ENCODE measurements at regions not wholly inside any gene's neighbourhood (a gene's known extent, or its start where the extent isn't known, plus 50 kb on each side); places are given as distances from the start of the nearest gene placed in this dataset.

DNA sequence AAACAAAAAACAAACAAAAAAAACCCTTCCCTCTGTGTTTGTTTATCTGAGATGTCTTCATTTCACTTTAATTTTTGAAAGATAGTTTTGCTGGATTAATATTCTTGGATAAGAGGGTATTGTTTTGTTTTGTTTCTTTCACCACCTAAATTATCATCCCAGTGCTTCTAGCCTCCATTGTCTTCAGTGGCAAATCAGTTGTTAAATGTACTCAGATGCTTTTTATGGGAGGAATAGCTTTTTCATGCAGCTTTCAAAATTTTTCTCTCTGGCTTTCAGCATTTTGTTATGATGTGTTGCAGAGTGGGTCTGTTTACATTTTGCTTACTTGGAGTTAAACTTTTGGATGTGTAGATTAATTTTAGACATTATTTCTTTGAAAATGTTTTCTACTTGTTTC is 203.5 kb upstream of the DCC start:
- TF ChIP-seq TAF1 (IDR thresholded peaks at IDR 0.05; ENCODE audit: borderline replicate concordance, insufficient read depth, low read length) (no peak), FOXP2 (optimal IDR thresholded peaks at IDR 0.05; ENCODE audit: borderline replicate concordance, extremely low read depth, extremely low read length, insufficient read depth) (no peak), POLR2AphosphoS5 (IDR thresholded peaks at IDR 0.05; ENCODE audit: low read depth, low read length) (no peak), SIN3A (IDR thresholded peaks at IDR 0.05; ENCODE audit: borderline replicate concordance, insufficient read depth, low read length) (no peak)
- TF ChIP-seq, protein P1, sequence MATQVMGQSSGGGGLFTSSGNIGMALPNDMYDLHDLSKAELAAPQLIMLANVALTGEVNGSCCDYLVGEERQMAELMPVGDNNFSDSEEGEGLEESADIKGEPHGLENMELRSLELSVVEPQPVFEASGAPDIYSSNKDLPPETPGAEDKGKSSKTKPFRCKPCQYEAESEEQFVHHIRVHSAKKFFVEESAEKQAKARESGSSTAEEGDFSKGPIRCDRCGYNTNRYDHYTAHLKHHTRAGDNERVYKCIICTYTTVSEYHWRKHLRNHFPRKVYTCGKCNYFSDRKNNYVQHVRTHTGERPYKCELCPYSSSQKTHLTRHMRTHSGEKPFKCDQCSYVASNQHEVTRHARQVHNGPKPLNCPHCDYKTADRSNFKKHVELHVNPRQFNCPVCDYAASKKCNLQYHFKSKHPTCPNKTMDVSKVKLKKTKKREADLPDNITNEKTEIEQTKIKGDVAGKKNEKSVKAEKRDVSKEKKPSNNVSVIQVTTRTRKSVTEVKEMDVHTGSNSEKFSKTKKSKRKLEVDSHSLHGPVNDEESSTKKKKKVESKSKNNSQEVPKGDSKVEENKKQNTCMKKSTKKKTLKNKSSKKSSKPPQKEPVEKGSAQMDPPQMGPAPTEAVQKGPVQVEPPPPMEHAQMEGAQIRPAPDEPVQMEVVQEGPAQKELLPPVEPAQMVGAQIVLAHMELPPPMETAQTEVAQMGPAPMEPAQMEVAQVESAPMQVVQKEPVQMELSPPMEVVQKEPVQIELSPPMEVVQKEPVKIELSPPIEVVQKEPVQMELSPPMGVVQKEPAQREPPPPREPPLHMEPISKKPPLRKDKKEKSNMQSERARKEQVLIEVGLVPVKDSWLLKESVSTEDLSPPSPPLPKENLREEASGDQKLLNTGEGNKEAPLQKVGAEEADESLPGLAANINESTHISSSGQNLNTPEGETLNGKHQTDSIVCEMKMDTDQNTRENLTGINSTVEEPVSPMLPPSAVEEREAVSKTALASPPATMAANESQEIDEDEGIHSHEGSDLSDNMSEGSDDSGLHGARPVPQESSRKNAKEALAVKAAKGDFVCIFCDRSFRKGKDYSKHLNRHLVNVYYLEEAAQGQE (IDR thresholded peaks at IDR 0.05; ENCODE audit: insufficient read depth in 1 of 2, low read depth in 2 of 2, low read length in 2 of 2), result no peak

DNA sequence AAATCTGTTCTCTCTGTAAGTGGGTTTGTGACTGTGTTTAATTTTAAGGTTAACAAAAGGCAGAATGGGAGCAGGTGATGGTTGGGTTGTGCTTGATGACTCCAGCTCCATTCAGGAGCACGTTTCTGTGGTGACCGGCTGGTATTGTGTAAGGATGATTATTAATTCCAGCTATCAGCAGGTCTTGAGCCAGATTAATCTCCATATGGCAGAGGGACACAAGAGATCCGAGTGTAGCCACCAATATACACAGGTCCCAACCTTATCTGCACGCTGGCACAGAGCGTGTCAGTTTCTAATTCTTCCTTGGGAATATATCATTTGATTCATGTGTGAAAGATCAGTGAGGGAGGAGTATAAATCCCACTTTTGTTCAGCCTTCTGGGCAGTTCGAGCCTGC is 199.0 kb upstream of the DCC start:
- TF ChIP-seq POLR2AphosphoS5 (IDR thresholded peaks at IDR 0.05; ENCODE audit: low read depth, low read length) (no peak), TAF1 (IDR thresholded peaks at IDR 0.05; ENCODE audit: borderline replicate concordance, insufficient read depth, low read length) (no peak), SIN3A (IDR thresholded peaks at IDR 0.05; ENCODE audit: borderline replicate concordance, insufficient read depth, low read length) (no peak), FOXP2 (optimal IDR thresholded peaks at IDR 0.05; ENCODE audit: borderline replicate concordance, extremely low read depth, extremely low read length, insufficient read depth) (no peak)
- TF ChIP-seq, protein P1 (IDR thresholded peaks at IDR 0.05; ENCODE audit: insufficient read depth in 1 of 2, low read depth in 2 of 2, low read length in 2 of 2), result no peak

DNA sequence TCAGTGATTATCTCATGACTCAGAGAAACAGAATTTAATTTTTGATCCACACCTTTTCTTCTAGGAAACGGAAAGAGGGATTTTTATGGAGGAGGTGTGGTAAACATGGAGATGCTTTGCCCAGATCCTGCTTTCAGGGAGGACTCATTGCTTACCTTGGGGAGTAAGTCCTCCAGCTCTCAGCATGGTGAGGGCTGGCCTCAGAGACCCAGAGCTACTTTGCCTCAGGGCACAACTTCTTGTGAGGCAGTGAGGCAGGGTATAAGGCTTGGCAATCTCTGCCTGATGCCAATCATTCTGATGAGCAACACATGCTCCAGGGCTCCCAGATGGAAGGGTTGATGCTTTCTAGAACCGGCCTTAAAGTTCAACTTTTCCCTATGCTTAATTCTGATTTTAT is 189.9 kb upstream of the DCC start:
- TF ChIP-seq TAF1 (IDR thresholded peaks at IDR 0.05; ENCODE audit: borderline replicate concordance, insufficient read depth, low read length), result no peak
- no peak for TF ChIP-seq SIN3A (IDR thresholded peaks at IDR 0.05; ENCODE audit: borderline replicate concordance, insufficient read depth, low read length)

DNA sequence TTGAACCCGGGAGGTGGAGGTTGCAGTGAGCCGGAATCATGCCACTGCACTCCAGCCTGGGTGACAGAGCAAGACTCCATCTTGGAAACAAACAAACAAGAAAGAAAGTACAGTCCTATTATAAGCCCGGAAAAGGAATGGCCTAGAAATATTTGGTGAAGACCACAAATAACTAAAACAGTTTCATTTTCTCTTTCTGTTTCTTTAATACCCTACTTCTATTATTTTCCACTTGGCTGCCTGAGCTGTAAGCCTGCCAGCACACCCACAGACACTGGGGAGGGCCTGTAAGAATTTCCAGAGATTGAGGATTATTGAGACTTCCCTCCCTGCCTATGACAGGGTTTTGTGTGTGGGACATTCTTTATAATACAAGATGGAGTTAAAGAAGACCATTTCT is 188.0 kb upstream of the DCC start:
- no peak for TF ChIP-seq FOXP2 (optimal IDR thresholded peaks at IDR 0.05; ENCODE audit: borderline replicate concordance, extremely low read depth, extremely low read length, insufficient read depth)
- no peak for TF ChIP-seq TAF1 (IDR thresholded peaks at IDR 0.05; ENCODE audit: borderline replicate concordance, insufficient read depth, low read length)
- no peak for TF ChIP-seq POLR2AphosphoS5 (IDR thresholded peaks at IDR 0.05; ENCODE audit: low read depth, low read length)
- no peak for TF ChIP-seq SIN3A (IDR thresholded peaks at IDR 0.05; ENCODE audit: borderline replicate concordance, insufficient read depth, low read length)
- TF ChIP-seq, protein P1 (IDR thresholded peaks at IDR 0.05; ENCODE audit: insufficient read depth in 1 of 2, low read depth in 2 of 2, low read length in 2 of 2), result no peak

DNA sequence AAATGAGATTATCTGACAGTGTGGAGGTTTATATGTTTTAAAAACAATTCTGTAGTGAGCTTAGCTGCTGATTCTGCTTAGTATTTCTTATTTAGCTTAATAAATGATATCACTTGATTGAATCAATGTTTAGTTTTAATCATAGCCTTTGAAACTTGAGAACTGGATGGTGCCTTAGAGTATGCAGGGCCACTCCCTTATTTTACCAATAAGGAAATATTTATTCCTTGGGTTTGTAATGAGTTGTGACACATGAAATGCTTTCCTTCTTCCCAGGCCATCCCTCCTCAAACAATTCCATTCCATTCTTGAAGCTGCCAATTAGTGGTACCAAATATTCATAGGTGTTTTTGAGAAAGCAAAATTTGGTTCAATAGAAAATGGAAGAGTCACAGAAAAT is 183.8 kb upstream of the DCC start:
- TF ChIP-seq FOXP2 (optimal IDR thresholded peaks at IDR 0.05; ENCODE audit: borderline replicate concordance, extremely low read depth, extremely low read length, insufficient read depth), result no peak
- no peak for TF ChIP-seq TAF1 (IDR thresholded peaks at IDR 0.05; ENCODE audit: borderline replicate concordance, insufficient read depth, low read length)
- no peak for TF ChIP-seq SIN3A (IDR thresholded peaks at IDR 0.05; ENCODE audit: borderline replicate concordance, insufficient read depth, low read length)
- TF ChIP-seq, protein P1 (IDR thresholded peaks at IDR 0.05; ENCODE audit: insufficient read depth in 1 of 2, low read depth in 2 of 2, low read length in 2 of 2), result no peak
- no peak for TF ChIP-seq POLR2AphosphoS5 (IDR thresholded peaks at IDR 0.05; ENCODE audit: low read depth, low read length)

Data from PFSK-1 (cell line).